HuH-7.5 (cell line): ENCODE measurements at regions not wholly inside any gene's neighbourhood (a gene's known extent, or its start where the extent isn't known, plus 50 kb on each side); places are given as distances from the start of the nearest gene placed in this dataset.

Experiments used
- DNase-seq: peaks from one replicate; pipeline ENCODE4 v3.0.0; 2011; ENCODE audit warnings: low spot score

DNA sequence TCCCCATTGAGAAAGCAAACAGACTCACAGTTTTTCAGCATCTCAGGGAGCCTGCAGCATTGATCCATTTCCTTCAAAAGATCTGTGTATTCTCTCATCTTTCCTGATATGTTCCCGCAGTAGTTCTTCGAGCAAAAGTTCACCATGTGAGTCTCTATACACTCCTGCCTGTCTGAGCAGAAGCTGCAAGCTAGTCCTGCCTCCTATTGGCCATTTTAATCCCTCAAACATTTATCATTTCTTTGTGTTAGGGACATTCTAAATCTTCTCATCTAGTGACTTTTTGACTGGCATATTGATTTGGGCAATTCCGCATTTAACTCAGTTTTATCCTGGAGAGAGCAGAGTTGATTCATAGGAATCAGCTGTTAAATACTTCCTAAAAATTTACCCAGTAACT lies 660.4 kb upstream of the KLF12 start:
- no peak for DNase-seq

- DNase-seq, result no peak
Observed at GRCh38 chr13:74794147-74794546, 659.9 kb upstream of the KLF12 start.

GRCh38 chr13:74784959-74785358 lies 650.8 kb upstream of the KLF12 start:
- DNase-seq, result no peak

DNA sequence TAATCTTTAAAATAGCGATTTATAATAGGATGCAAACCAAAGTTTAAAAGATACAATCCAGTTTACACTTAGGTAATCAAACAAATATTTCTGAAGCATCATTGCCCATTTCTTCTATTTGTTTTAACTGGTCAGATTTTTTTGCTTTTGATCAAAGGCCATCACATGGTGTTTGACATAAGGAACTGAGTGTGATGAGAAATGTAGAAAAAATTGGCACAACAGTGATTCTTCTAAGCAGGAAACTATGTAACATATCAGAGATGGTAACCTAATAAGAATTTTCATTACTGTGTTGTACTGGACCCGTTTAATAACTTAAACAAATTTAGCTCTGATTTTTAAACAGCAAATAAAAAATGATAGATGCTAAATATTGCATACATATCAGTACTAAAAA lies 644.7 kb upstream of the KLF12 start:
- DNase-seq, result no peak

GRCh38 chr13:74778087-74778486 lies 643.9 kb upstream of the KLF12 start:
- no peak for DNase-seq

DNA sequence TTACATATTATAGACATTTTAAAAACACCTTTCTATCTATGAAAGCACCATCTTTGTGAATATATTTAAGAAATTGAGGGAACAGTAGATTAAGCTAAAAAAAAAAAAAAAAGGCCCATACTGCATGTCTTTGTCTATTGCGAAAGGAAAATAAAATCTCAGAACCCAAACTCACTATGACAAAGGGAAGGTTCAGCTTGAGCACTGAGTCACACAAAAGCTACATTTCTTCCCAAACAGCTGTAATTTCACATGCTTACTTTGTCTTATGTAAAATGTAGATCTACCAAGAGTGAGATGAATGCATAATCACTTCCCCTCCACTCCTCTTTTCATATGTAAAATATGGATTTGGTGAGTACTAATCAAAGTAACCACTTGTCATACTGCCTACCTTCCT lies 640.1 kb upstream of the KLF12 start:
- DNase-seq, result no peak

DNA sequence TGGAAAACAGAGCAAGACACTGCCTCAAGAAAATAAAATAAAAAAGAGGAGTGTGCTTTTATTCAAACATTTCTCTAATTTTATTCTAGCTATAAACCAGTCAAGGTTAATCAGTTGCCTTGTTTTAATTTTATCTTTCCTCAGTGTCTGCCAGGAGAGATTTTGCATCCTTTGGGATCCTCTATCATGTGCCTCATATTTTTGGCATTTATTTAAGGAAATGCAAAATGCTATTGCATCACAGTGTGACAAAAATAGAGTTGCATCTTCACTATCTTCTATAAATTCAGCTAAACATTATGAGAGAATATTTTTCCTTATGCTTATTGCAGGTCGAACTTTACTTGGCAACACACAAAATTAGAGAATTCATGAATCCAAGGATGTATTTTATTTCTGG lies 639.0 kb upstream of the KLF12 start:
- no peak for DNase-seq

- DNase-seq, result no peak
Observed at GRCh38 chr13:74771964-74772363, 637.8 kb upstream of the KLF12 start.

- no peak for DNase-seq
Observed at GRCh38 chr13:74770361-74770760, 636.2 kb upstream of the KLF12 start.

DNA sequence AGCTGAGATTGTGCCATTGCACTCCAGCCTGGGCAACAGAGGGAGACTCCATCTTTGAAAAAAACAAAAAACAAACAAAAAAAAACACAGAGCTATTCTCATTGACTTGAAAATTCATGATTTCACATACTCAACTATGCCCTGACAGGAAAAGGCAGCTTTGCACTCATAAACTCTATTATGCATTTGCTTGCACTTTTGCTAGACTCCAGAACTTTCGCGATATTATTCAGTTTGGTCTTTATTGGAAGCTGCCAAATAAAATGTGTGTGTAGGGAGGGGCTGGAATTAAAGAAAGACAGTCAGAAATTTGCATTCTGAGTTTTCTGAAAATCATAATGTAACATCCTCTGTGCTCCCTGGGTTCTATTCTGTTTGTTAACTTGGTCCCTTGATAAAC lies 635.1 kb upstream of the KLF12 start:
- DNase-seq, result no peak

DNA sequence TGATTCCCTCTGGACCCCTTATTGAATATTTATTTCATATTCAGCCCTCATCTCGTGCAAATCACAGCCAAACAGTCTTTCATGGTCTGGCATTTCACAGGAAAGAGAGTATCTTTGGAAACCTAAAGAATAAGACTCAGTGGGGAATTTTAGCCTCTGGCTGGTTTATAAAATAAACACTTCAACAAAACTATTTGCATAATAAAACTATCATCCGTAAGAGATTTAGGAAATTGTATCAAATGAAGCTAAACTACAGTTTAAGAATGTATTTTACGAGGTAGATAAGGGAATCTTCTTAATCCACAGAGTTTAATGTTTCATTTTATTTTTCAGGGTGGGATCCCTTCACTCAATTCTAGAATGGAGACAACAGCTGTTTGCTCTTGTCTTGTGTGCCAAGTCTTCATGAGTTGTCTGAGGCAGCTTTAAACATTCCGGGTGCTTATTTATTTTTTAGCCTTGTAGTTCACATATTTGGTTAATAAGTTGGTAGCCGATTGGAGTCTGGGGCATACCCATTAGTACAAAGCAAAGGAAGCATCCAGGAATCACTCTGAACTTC lies 634.4 kb upstream of the KLF12 start:
- no peak for DNase-seq

DNA sequence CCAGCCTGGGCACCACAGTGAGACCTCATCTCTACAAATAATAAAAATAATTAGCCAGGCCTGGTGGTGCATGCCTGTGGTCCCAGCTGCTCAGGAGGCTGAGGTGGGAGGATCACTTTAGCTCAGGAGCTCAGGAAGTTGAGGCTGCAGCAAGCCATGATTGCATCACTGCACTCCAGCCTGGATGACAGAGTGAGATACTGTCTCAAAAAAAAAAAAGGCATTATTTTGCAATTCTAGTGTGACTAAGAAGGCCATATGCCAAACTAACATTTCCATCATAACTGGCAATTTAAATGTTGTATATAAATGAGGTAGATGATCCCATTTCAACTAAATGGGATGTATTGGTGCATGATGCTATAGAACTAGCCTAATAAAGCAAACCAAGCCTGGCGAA lies 632.8 kb upstream of the KLF12 start:
- DNase-seq, result no peak

- DNase-seq, result no peak
Observed at GRCh38 chr13:74765955-74766354, 631.8 kb upstream of the KLF12 start.

- no peak for DNase-seq
Observed at GRCh38 chr13:74761801-74762757, 627.9 kb upstream of the KLF12 start.

GRCh38 chr13:74758188-74758587 lies 624.0 kb upstream of the KLF12 start:
- DNase-seq, result no peak

- no peak for DNase-seq
Observed at GRCh38 chr13:74755065-74755464, 620.9 kb upstream of the KLF12 start.

- DNase-seq, result no peak
Observed at GRCh38 chr13:74751739-74752138, 617.5 kb upstream of the KLF12 start.

DNA sequence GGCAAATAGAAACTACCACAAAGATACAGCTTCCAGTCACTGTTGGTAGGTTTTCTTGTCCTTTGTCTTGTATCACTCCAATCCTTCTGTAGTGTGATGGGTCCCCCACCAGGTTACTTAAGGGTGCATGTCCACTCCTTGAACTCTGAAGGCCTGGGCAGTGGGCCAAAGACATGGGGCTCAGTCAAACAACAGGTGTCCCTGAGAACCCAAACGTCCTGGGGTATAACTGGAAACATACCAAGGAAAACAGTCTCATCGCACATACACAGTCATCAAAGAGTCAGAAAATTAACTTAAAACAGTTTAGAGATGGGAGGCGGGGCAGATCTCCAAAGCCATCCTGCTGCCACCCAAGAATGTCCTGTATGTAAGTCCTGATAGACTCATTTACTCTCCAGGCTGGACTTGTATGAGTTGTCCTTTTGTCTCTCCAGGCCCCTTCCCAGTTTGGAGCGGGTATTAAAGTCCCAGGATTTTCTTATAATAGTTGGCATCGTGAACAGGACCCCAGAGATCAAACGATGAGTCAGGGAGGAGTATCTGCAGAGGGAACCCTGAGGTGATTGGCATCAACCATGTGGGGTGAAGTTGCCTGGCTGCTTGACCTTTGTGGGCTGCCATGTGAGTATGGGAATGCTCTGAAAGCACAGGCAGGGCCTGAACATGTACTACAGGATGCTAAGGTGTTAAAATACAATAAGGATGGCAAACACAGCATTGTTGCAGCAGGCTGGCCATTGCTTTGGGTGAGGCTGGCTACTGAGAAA lies 613.2 kb upstream of the KLF12 start:
- no peak for DNase-seq

DNA sequence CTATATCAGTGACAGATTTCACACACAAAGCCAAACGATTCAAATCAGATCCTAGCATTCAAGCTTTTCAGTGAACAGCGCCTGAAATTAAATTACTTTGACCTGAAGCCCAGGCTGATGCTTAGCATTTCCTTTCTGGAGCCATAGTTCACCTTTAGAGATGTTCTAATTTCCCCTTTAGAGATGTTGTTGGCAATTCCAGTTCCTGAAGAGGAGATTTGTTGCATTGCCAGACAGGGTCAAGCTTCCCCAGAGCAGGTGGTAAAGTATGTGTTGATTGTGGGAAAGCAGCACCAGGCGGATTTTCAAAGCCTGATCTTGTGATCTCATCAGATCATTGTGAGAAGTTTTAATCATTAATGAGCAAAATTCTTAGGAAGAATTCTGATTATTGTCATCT lies 609.8 kb upstream of the KLF12 start:
- no peak for DNase-seq

- DNase-seq, result no peak
Observed at GRCh38 chr13:74741732-74742131, 607.5 kb upstream of the KLF12 start.

GRCh38 chr13:74732736-74733385 lies 598.7 kb upstream of the KLF12 start:
- DNase-seq, result no peak

GRCh38 chr13:74731731-74732130 lies 597.5 kb upstream of the KLF12 start:
- no peak for DNase-seq
